ENCODE measurements at regions not wholly inside any gene's neighbourhood (a gene's known extent, or its start where the extent isn't known, plus 50 kb on each side); places are given as distances from the start of the nearest gene placed in this dataset.

- no peak for ATAC-seq (ENCODE audit: low read depth)
- no peak overlapping the region for H3K23ac ChIP-seq (ENCODE audit: low read depth, low read length)
- CTCF ChIA-PET: no interaction called here
- no peaks in the 10 kb centered on the region for H3K9me1 ChIP-seq (ENCODE audit: insufficient read depth, low read length)
- DNase-seq: no peak
- H3K18ac ChIP-seq (ENCODE audit: low read depth, low read length): no peak overlapping the region
- H3K4me1 ChIP-seq (ENCODE audit: control insufficient read depth, insufficient read depth, low read length): no peaks in the 10 kb centered on the region
- H2BK5ac ChIP-seq (ENCODE audit: low read depth, low read length, poor library complexity, severe bottlenecking): no peak overlapping the region
- H3K27me3 ChIP-seq (ENCODE audit: control insufficient read depth, insufficient read depth, low read length): no peaks in the 10 kb centered on the region
- no peak overlapping the region for H2BK120ac ChIP-seq (ENCODE audit: low read depth, low read length)
- no peak overlapping the region for H4K5ac ChIP-seq (ENCODE audit: low read depth, low read length)
- no peak overlapping the region for H3K56ac ChIP-seq (ENCODE audit: extremely low read depth, insufficient read depth, low read length)
- no CpG with 5 or more reads among the region's 1 CpG for WGBS, 2 experiments (ENCODE audit: extremely low coverage in 2 of 2, insufficient read length in 1 of 2)
- TF ChIP-seq CTCF (conservative IDR thresholded peaks at IDR 0.05; ENCODE audit: low read depth, low read length) (no peak), MAFK (IDR thresholded peaks at IDR 0.05; ENCODE audit: low read depth, low read length) (no peak), USF2 (IDR thresholded peaks at IDR 0.05; ENCODE audit: low read depth, low read length) (no peak), SMC3 (IDR thresholded peaks at IDR 0.05; ENCODE audit: low read depth, low read length) (no peak), MAZ (IDR thresholded peaks at IDR 0.05; ENCODE audit: borderline replicate concordance, low read depth, low read length) (no peak), RCOR1 (IDR thresholded peaks at IDR 0.05; ENCODE audit: insufficient replicate concordance, low read length) (no peak), NFE2L2 (IDR thresholded peaks at IDR 0.05; ENCODE audit: low read depth, low read length) (no peak)
- no peak overlapping the region for H4K91ac ChIP-seq (ENCODE audit: insufficient read depth, low read depth, low read length)
- no peak overlapping the region for H3K14ac ChIP-seq (replicated peaks; ENCODE audit: low read depth, low read length)
- H3K27ac ChIP-seq (ENCODE audit: insufficient read depth, low read length): no peak overlapping the region
- H2BK15ac ChIP-seq (ENCODE audit: low read depth, low read length): no peak overlapping the region
- H2AK9ac ChIP-seq (replicated peaks; ENCODE audit: low read depth, low read length, poor library complexity): no peak overlapping the region
- H2AFZ ChIP-seq (replicated peaks; ENCODE audit: low read length, poor library complexity): no peak overlapping the region
- H4K20me1 ChIP-seq (ENCODE audit: insufficient read depth, low read length): no peaks in the 10 kb centered on the region
- POLR2A ChIA-PET (ENCODE audit: unreplicated experiment): no interaction called here
- H4K8ac ChIP-seq (ENCODE audit: low read depth in 2 of 2, low read length in 2 of 2): no peak overlapping the region
- H3K4me3 ChIP-seq (ENCODE audit: insufficient read depth, low read depth, low read length): no peak overlapping the region
- H3K4ac ChIP-seq (ENCODE audit: low read depth, low read length): no peak overlapping the region
- BruUV-seq (replicated peaks): no TSS peak
- no peak overlapping the region for H3K9ac ChIP-seq (ENCODE audit: low read depth, low read length)
- in situ Hi-C loops (cut with MboI; ENCODE audit: low sequenced_read_pairs) (no loop called here), intact Hi-C loops (cut with micrococcal nuclease) (no loop called here), dilution Hi-C loops (cut with HindIII; ENCODE audit: low sequenced_read_pairs, unreplicated experiment) (no loop called here)
- H3K36me3 ChIP-seq (ENCODE audit: control insufficient read depth, insufficient read depth, low read length): no peaks in the 10 kb centered on the region
- H2BK20ac ChIP-seq (ENCODE audit: low read depth, low read length): no peak overlapping the region
- H2AK5ac ChIP-seq (ENCODE audit: low read depth, low read length): no peak overlapping the region
- H3K4me2 ChIP-seq (ENCODE audit: low read depth, low read length): no peak overlapping the region
- H3K79me1 ChIP-seq (ENCODE audit: low read depth in 1 of 2, low read length in 2 of 2): no peaks in the 10 kb centered on the region
- no peaks in the 10 kb centered on the region for H3K9me3 ChIP-seq (ENCODE audit: control insufficient read depth, insufficient read depth, low read length)
These were observed 202.4 kb downstream of the LMBRD1 start for GRCh38 chr6:69594405-69594804.
